ENCODE measurements at regions not wholly inside any gene's neighbourhood (a gene's known extent, or its start where the extent isn't known, plus 50 kb on each side); places are given as distances from the start of the nearest gene placed in this dataset.
"Not testable (repeated sequence)": the region's sequence is repeated elsewhere in the genome, so short reads cannot be mapped to it uniquely, and the experiment has no call there.

DNA sequence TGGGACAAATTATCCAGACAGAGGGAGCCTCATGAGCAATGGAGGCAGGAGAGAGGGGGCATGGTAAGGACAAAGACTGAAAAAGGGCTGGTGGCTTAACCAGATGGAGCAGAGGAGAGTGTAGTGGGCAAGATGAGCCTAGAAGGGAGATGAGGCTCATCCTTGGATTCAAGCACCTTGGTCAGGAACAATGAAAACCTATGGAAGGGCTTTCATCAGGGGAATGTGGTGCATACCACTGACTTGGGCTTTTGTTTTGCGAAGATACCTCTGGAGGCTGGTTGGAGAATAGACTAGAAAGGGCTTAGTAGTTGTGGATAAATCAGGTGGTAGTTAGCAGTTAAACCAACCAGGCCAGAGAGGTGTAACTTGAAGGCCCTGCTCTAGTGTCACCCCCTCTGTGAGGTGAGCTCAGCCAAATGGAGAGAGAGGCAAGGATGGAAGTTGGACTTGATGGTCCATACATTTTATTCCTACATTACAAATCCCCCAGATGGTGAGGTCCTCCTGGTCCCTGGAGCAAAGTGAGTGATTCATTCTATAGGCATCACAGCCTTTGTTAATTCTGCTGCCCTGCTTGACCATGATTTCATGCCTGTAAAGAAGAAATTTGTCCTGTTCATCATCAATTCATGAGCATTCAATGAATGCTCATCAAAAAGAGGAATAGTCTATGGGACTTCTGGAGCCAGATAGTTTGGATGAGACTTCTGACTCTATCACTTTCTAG lies 264.8 kb upstream of the IGFBP7 start:
- DNase-seq, result no peak

- DNase-seq, result no peak
Measured at GRCh38 chr4:57373991-57374390, 263.8 kb upstream of the IGFBP7 start.

DNA sequence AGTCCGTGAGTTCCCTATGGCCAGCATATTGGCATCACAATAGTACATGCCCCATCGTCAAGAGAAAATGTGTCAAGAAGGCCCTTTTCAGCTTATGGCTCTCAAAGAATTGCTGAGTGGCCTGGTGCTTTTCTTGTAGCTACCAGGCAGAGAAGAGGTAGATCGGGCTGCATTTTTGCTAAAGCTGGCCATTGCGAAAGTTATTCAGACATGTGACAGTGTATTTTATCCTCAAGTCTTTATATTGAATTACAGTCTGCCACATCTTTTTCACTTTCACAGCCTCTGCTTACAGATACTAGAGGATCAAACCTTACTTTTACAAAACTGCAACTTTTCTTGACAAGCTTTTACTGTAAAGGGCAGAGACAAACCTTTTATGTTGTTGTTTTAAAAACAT lies 261.5 kb upstream of the IGFBP7 start:
- no peak for DNase-seq

- DNase-seq, result no peak
Measured at GRCh38 chr4:57370691-57371090, 260.5 kb upstream of the IGFBP7 start.

DNA sequence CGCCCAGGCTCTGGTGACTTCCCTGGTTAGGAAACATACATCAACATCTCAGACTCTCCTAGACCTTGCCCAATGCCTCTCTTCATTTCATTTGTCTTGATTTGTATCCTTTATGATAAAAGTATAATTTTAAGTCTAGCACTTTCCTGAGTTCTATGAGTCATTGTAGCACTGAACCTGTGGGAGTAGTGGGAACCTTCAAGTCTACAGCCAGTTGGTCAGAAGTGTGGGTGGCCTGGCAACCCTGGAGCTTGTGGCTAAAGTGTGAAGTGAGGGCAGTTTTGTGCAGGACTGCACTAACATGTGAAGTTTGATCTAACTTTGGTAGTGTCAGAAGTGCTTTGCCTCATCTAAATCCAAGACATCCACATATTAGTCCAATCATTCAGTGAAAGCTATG lies 259.3 kb upstream of the IGFBP7 start:
- DNase-seq, result no peak

DNA sequence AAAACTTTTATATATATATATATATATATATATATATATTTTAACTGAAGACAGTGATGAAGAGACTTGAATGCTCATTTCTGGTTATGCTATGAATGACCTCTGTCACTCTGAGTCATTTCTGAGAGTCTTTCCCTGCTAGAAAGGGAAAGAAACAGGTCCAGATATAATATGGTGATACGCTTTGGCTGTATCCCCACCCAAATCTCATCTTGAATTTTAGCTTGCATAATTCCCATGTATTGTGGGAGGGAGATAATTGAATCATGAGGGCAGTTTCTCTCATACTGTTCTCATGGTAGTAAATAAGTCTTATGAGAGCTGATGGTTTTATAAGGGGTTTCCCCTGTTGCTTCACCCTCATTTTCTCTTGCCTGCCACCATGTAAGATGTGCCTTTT lies 254.1 kb upstream of the IGFBP7 start:
- no peak for DNase-seq

GRCh38 chr4:57363346-57363745 lies 253.2 kb upstream of the IGFBP7 start:
- no peak for DNase-seq

- no peak for DNase-seq
Measured at GRCh38 chr4:57360681-57361080, 250.5 kb upstream of the IGFBP7 start.

DNA sequence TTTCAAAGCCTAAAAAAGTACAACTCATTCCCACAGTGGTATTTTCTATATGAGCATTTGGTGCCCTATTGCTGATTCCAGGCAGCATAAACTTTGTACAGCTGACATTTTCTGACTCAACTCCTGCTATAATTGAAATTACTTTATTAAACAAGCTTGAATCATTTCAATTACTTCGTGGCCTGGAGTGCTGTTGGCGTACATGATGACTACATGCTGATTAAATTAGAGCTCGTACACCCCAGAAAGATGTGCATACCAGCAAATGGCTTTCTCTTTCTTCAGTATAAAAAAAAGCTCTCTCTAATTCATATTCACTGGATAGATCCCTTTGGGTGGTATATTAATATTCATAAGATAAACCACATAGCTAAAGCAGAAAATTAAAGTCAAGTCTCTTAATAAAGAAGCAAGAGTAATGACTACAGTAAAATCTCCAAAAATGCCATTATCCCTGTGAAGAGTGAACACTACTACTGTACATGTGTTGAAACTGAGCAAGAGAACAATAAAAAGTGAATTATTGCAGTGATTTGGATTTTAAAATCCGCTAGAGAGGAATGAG lies 245.0 kb upstream of the IGFBP7 start:
- DNase-seq, result no peak

GRCh38 chr4:57351731-57352130 lies 241.5 kb upstream of the IGFBP7 start:
- DNase-seq, result no peak

DNA sequence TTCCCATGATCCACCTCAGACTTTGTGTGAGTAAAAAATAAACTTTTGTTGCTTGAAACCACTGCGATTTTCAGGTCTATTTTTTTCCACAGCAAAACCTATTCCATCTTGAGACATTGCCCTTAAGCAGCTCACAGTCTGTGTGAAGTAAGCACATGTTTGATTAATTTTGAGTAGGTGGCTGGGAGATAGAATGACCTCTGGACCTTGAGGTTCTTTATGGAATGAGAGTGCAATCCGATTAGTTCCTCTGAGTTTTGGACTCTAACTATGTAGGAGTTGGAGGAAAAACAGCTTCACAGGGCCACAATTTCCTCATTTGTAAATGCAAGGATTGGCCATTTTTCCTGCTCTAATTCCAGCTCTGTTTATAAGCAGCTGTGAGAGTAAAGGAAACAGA lies 234.1 kb upstream of the IGFBP7 start:
- DNase-seq, result no peak

DNA sequence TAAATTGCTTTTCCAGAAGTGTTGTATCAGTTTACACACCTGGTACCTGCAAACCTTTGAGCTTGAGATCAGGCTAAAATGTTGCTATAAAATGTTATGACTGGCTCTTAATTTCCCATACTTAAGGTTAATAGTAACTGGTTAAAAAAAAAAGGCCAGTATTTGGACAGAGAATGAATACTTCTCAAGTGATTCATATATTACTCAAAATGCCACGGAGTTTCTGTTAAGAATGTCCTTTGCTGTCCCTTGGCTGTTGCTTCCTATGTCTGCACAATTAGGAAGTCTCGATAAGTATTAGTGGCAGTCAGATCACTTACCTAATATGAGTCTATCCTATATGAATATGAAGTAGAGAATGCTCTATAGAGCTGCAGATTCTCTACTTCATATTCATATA lies 232.2 kb upstream of the IGFBP7 start:
- DNase-seq, result no peak

DNA sequence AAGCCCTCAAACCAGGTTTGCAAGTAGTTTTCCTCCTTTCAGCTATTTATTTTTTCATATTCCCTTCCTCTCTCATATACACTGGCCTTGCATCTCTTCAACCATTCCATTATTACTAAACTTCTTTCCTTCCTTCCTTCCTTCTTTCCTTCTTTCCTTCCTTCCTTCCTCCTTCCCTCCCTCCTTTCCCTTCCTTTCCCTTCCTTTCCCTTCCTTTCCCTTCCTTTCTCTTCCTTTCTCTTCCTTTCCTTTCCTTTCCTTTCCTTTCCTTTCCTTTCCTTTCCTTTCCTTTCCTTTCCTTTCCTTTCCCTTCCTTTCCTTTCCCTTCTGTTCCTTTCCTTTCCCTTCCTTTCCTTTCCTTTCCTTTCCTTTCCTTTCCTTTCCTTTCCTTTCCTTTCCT lies 228.7 kb upstream of the IGFBP7 start:
- DNase-seq, result not testable (repeated sequence)

- no peak for DNase-seq
Measured at GRCh38 chr4:57333684-57334083, 223.5 kb upstream of the IGFBP7 start.

GRCh38 chr4:57331959-57332358 lies 221.8 kb upstream of the IGFBP7 start:
- DNase-seq, result no peak

GRCh38 chr4:57329279-57329678 lies 219.1 kb upstream of the IGFBP7 start:
- DNase-seq, result no peak

- no peak for DNase-seq
Measured at GRCh38 chr4:57324673-57325307, 214.6 kb upstream of the IGFBP7 start.

DNA sequence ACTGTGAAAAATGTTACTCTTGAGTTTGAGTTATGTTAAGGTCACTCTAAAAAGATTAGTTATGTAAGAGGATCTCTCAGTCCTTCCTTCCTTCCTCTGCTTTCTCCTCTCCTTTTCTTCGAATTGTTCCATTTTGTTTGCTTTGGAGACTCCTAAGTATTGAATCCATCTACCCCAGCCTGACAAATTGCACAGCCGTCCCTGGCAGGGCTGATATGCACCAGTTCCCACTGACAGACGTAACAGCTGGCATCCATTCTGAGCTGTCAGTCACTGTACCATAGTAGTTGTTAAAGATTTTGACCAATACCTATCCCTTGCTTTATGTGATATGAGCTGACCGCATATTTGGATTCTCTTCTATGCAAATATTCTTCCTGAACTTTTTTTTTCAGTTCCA lies 210.7 kb upstream of the IGFBP7 start:
- no peak for DNase-seq

- no peak for DNase-seq
Measured at GRCh38 chr4:57320217-57320616, 210.0 kb upstream of the IGFBP7 start.

DNA sequence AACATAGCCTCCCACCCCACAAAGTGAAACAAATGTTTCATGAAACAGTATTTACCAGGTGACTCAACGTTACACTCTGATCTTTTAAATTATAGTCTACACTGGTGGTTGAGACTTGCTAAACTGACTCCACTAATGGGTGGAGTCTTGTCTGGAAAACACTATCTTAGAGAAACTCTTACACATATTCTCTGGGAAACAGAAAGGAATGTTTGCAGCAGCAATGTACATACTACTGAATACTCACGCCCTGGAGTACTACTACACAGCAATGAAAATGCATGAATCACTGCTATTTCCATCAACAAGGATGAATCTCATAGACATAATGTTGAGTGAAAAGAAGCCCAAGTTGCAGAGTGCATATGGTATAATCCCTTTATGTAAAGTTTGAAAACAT lies 208.5 kb upstream of the IGFBP7 start:
- no peak for DNase-seq

- no peak for DNase-seq
Measured at GRCh38 chr4:57314636-57315035, 204.5 kb upstream of the IGFBP7 start.

DNA sequence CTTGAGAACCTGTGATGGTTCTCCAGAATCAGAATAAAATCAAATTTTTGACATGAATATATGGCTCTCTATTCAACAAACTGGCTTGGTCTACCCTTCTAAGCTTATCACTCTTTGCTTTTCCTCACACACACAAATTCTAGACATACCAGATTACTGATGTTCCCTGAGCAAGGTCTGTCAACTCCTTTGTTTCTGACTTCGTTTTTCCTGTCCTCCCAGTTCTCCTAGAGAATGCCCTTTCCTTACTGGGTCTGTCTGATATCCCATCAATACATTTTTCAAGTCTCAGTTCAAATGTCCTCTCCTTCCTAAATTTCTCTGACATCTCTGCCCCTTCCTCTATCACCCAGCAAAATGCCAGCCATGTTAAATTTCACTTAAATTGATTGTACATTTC lies 202.1 kb upstream of the IGFBP7 start:
- no peak for DNase-seq

DNA sequence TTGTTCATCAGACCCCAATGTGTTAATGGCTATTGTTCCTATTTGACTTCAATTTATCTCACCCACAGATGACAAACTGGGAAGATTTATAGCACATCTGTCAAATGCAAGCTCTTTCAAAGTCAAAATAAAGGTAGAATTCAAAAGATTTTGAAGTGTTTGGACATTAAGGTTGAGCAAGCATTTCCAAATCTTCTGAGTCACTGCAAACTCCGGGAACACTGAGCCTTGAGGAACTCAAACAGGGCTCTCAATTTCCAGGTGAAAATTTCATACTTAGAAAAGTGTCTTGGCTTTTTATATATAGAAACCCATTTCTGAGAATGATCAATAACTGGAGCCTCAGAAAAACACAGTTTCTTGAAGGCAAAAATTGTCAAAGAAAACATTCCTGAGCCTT lies 199.5 kb upstream of the IGFBP7 start:
- no peak for DNase-seq

- no peak for DNase-seq
Measured at GRCh38 chr4:57308301-57308700, 198.1 kb upstream of the IGFBP7 start.

DNA sequence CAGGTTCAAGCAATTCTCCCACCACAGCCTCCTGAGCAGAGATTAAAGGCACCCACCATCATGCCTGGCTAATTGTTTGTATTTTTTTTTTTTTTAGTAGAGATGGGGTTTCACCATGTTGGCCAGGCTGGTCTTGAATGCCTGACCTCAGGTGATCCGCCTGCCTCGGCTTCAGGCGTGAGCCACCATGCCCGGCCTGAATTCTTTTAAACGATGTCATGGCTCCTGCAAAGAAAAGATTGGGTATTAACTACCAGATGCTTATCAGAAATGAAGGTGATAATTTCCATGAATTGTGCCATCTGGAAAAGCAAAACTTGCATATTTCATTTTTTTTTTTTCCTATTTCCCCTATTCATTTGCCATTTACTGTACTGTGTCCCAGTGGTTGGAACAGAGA lies 195.7 kb upstream of the IGFBP7 start:
- no peak for DNase-seq

Measured in T-helper 9 cell (primary cell).